GM13976 (cell line): ENCODE measurements at regions not wholly inside any gene's neighbourhood (a gene's known extent, or its start where the extent isn't known, plus 50 kb on each side); places are given as distances from the start of the nearest gene placed in this dataset.

Source experiments
- DNase-seq: peaks from one replicate; pipeline ENCODE4 v3.0.0; 2012; ENCODE audit warnings: low spot score
- CTCF ChIP-seq: IDR thresholded peaks from 2 replicates; pipeline ENCODE4 v1.5.1; 2012; ENCODE audit warnings: borderline replicate concordance, mild to moderate bottlenecking; ENCODE audit not compliant: insufficient read depth; ENCODE audit errors: extremely low read depth, missing control alignments, control extremely low read depth
- in situ Hi-C: fragments of 300-500 bp; cut with MboI; formaldehyde crosslinking; loops from one replicate; pipeline ENCODE4 v1.12.0; 2022; ENCODE audit warnings: low sequenced_read_pairs, mixed read lengths, inconsistent platforms; ENCODE audit not compliant: unreplicated experiment

GRCh38 chr11:20226933-20227332, 66.7 kb upstream of the DBX1 start:
- DNase-seq = no peak
- in situ Hi-C loops = no loop called here
- TF ChIP-seq CTCF = no peak

GRCh38 chr11:20221566-20221965, 61.3 kb upstream of the DBX1 start:
- in situ Hi-C loops = no loop called here
- TF ChIP-seq CTCF = no peak
- no peak for DNase-seq

- no peak for TF ChIP-seq CTCF
- in situ Hi-C loops = no loop called here
Observed at GRCh38 chr11:20213790-20214189, 53.5 kb upstream of the DBX1 start.

GRCh38 chr11:20211691-20212090, 51.4 kb upstream of the DBX1 start:
- TF ChIP-seq CTCF = no peak
- no peak for DNase-seq
- in situ Hi-C loops = no loop called here

More at GRCh38 chr11:20213790-20214189, 53.5 kb upstream of the DBX1 start:
- no peak for DNase-seq
